H9 (cell line): ENCODE measurements at regions not wholly inside any gene's neighbourhood (a gene's known extent, or its start where the extent isn't known, plus 50 kb on each side); places are given as distances from the start of the nearest gene placed in this dataset.

Source experiments
- DNase-seq: peaks from one replicate; pipeline ENCODE4 v3.0.0-alpha.2; 2017
- H2AFZ ChIP-seq: one replicate; pipeline ENCODE4 v1.6.1; 2013; ENCODE audit warnings: mild to moderate bottlenecking, low read length, control low read depth, moderate library complexity
- H2AK5ac ChIP-seq: 2 replicates; pipeline ENCODE4 v1.6.1; 2013; ENCODE audit warnings: low read length, control low read depth, mixed read lengths; ENCODE audit not compliant: insufficient read length
- H2BK120ac ChIP-seq: one replicate; pipeline ENCODE4 v1.6.1; 2013; ENCODE audit warnings: low read depth, mild to moderate bottlenecking, low read length, control low read depth, inconsistent platforms; ENCODE audit not compliant: poor library complexity, severe bottlenecking
- H2BK12ac ChIP-seq: 2 replicates; pipeline ENCODE4 v1.6.1; 2013; ENCODE audit warnings: low read length, control low read depth, mixed read lengths, low read depth; ENCODE audit not compliant: insufficient read length
- H2BK15ac ChIP-seq: 2 replicates; pipeline ENCODE4 v1.6.1; 2013; ENCODE audit warnings: low read depth, low read length, control low read depth
- H2BK20ac ChIP-seq: one replicate; pipeline ENCODE4 v1.6.1; 2013; ENCODE audit warnings: low read depth, mild to moderate bottlenecking, low read length, control low read depth, inconsistent platforms; ENCODE audit not compliant: poor library complexity, severe bottlenecking
- H2BK5ac ChIP-seq: 2 replicates; pipeline ENCODE4 v1.6.1; 2013; ENCODE audit warnings: low read length, control low read depth, mixed read lengths; ENCODE audit not compliant: insufficient read length
- H3K14ac ChIP-seq: 2 replicates; pipeline ENCODE4 v1.6.1; 2013; ENCODE audit warnings: low read length, control low read depth; ENCODE audit not compliant: insufficient read depth
- H3K18ac ChIP-seq: 2 replicates; pipeline ENCODE4 v1.6.1; 2013; ENCODE audit warnings: low read depth, mild to moderate bottlenecking, mixed read lengths, low read length, control low read depth; ENCODE audit not compliant: insufficient read length
- H3K23ac ChIP-seq: 2 replicates; pipeline ENCODE4 v1.6.1; 2013; ENCODE audit warnings: low read length, control low read depth, mixed read lengths, low read depth; ENCODE audit not compliant: insufficient read length
- H3K23me2 ChIP-seq: 2 replicates; pipeline ENCODE4 v1.6.1; 2013; ENCODE audit warnings: low read depth, mild to moderate bottlenecking, mixed read lengths, low read length, control low read depth; ENCODE audit not compliant: insufficient read length, poor library complexity, severe bottlenecking
- H3K27ac ChIP-seq: 2 replicates; pipeline ENCODE4 v1.5.1; 2013; ENCODE audit warnings: low read length, control low read depth, mixed read lengths, low read depth; ENCODE audit not compliant: insufficient read length
- H3K27me3 ChIP-seq: 2 replicates; pipeline ENCODE4 v1.6.1; 2013; ENCODE audit warnings: low read length, control low read depth, inconsistent platforms; ENCODE audit not compliant: insufficient read depth
- H3K4ac ChIP-seq: 2 replicates; pipeline ENCODE4 v1.6.1; 2013; ENCODE audit warnings: low read depth, mild to moderate bottlenecking, control low read depth, inconsistent platforms, low read length, moderate library complexity
- H3K4me1 ChIP-seq: 2 replicates; pipeline ENCODE4 v1.6.1; 2013; ENCODE audit warnings: low read length, control low read depth, inconsistent platforms; ENCODE audit not compliant: insufficient read depth
- H3K4me2 ChIP-seq: 2 replicates; pipeline ENCODE4 v1.6.1; 2013; ENCODE audit warnings: low read length, control low read depth, mixed read lengths; ENCODE audit not compliant: insufficient read length, insufficient read depth
- H3K56ac ChIP-seq: 2 replicates; pipeline ENCODE4 v1.6.1; 2013; ENCODE audit warnings: low read depth, mild to moderate bottlenecking, mixed read lengths, low read length, control low read depth; ENCODE audit not compliant: insufficient read length
- H3K79me1 ChIP-seq: 2 replicates; pipeline ENCODE4 v1.6.1; 2013; ENCODE audit warnings: low read depth, mild to moderate bottlenecking, moderate library complexity, low read length, control low read depth, inconsistent platforms; ENCODE audit not compliant: insufficient read depth, poor library complexity, severe bottlenecking
- H3K79me2 ChIP-seq: 2 replicates; pipeline ENCODE4 v1.6.1; 2013; ENCODE audit warnings: low read length, control low read depth, inconsistent platforms; ENCODE audit not compliant: insufficient read depth
- H3K9ac ChIP-seq: 2 replicates; pipeline ENCODE4 v1.6.1; 2013; ENCODE audit warnings: low read length, control low read depth, mixed read lengths; ENCODE audit not compliant: insufficient read length; ENCODE audit errors: extremely low read depth
- H3K9me3 ChIP-seq: one replicate; pipeline ENCODE4 v1.6.1; 2013; ENCODE audit warnings: low read depth, low read length, inconsistent platforms; ENCODE audit not compliant: control insufficient read depth
- H3T11ph ChIP-seq: one replicate; pipeline ENCODE4 v1.6.1; 2013; ENCODE audit warnings: mild to moderate bottlenecking, low read length, control low read depth, inconsistent platforms
- H4K20me1 ChIP-seq: one replicate; pipeline ENCODE4 v1.6.1; 2013; ENCODE audit not compliant: control insufficient read depth, insufficient read length, insufficient read depth
- H4K5ac ChIP-seq: 2 replicates; pipeline ENCODE4 v1.6.1; 2013; ENCODE audit warnings: low read depth, mild to moderate bottlenecking, mixed read lengths, low read length, control low read depth; ENCODE audit not compliant: insufficient read length
- H4K8ac ChIP-seq: replicated peaks from 2 replicates; pipeline ENCODE4 v1.6.1; 2013; ENCODE audit warnings: low read length, control low read depth, mixed read lengths, low read depth; ENCODE audit not compliant: insufficient read length
- H4K91ac ChIP-seq: 2 replicates; pipeline ENCODE4 v1.6.1; 2013; ENCODE audit warnings: low read depth, mild to moderate bottlenecking, moderate library complexity, mixed read lengths, low read length, control low read depth; ENCODE audit not compliant: insufficient read length
- H3K27ac Mint-ChIP-seq, 3 experiments: 2 replicates in 2 of 3; 3 replicates in 1 of 3; pipeline ENCODE4 v1.8.0; 2020 to 2021; ENCODE audit warnings: mixed read lengths in 3 of 3, mild to moderate bottlenecking in 1 of 3, moderate library complexity in 1 of 3
- H3K27me3 Mint-ChIP-seq: 2 replicates; pipeline ENCODE4 v1.8.0; 2021; ENCODE audit warnings: low read depth, mild to moderate bottlenecking, moderate library complexity, mixed read lengths
- H3K36me3 Mint-ChIP-seq, 3 experiments: 2 replicates in 2 of 3; 3 replicates in 1 of 3; pipeline ENCODE4 v1.8.0; 2020 to 2021; ENCODE audit warnings: low read depth in 3 of 3, mixed read lengths in 3 of 3; ENCODE audit not compliant: insufficient read depth in 1 of 3
- H3K4me1 Mint-ChIP-seq, 2 experiments: 2 replicates each; pipeline ENCODE4 v1.8.0; 2020; ENCODE audit warnings: mixed read lengths in 2 of 2
- H3K4me3 Mint-ChIP-seq, 2 experiments: 2 replicates in 1 of 2; 3 replicates in 1 of 2; pipeline ENCODE4 v1.8.0; 2020 to 2021; ENCODE audit warnings: mild to moderate bottlenecking in 2 of 2, mixed read lengths in 2 of 2, moderate library complexity in 1 of 2
- H3K9me3 Mint-ChIP-seq, 2 experiments: 2 replicates in 1 of 2; 3 replicates in 1 of 2; pipeline ENCODE4 v1.8.0; 2020; ENCODE audit warnings: mild to moderate bottlenecking in 2 of 2, mixed read lengths in 2 of 2, moderate library complexity in 1 of 2
- WGBS: extraction: QIAGEN DNeasy Blood & Tissue Kit; methylation state at CpG from one replicate; pipeline ENCODE4 v1.1.7; 2013; ENCODE audit warnings: missing lambda C conversion rate, low lambda C conversion rate, mixed read lengths; ENCODE audit not compliant: insufficient read length; ENCODE audit errors: extremely low coverage; 5-methylcytosine and 5-hydroxymethylcytosine counted together
- TF ChIP-seq, protein P1 (sequence below): fragments of 200-600 bp; sonication (generic); conservative IDR thresholded peaks from 3 replicates; pipeline ENCODE4 v1.8.0; 2021; ENCODE audit warnings: antibody characterized with exemption, mild to moderate bottlenecking

DNA sequence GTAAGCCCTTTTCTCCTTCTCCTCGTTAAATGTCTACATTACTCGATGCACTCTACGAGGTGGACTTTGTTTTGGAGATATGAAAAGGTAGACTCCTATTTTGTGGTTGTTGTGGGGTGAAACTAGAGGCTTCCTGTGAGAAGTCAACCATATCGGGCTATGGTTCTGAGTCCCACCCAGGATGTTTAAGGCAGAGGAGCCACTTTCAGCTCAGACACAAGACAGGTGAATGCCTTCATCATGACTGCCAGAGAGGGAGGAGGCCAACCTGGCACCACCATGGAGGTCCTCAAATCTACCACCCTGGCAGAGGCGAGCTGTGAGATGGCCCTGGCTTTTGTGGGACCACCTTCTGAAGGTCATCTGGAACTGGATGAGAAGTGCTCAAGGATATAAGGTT is 154.4 kb upstream of the KLF3 start:
- no peaks in the 10 kb centered on the region for H4K20me1 ChIP-seq
- Mint-ChIP-seq H3K9me3 (no peaks in the 10 kb centered on the region; a peak in 1 of 5 replicates), H3K36me3 (peaks cover 1 to 4% (median 3%) of the 10 kb centered on the region in 3 experiments; a peak in 3 of 7 replicates), H3K4me1 (peaks cover 18 to 22% of the 10 kb centered on the region in 2 experiments), H3K27ac (no peak overlapping the region), H3K27me3 (peaks cover 1% of the 10 kb centered on the region), H3K4me3 (no peak overlapping the region)
- no peak overlapping the region for H3K56ac ChIP-seq
- H2BK20ac ChIP-seq, result no peak overlapping the region
- no peak overlapping the region for H3K9ac ChIP-seq
- H3K23ac ChIP-seq, result no peak overlapping the region
- no peak overlapping the region for H4K5ac ChIP-seq
- no peaks in the 10 kb centered on the region for H3K79me1 ChIP-seq
- no peak overlapping the region for H3T11ph ChIP-seq
- no peak for DNase-seq
- H3K14ac ChIP-seq, result no peak overlapping the region
- H4K91ac ChIP-seq, result no peak overlapping the region
- no peak overlapping the region for H3K27ac ChIP-seq
- H2BK5ac ChIP-seq, result no peak overlapping the region
- H4K8ac ChIP-seq, result no peak overlapping the region
- no peak overlapping the region for H2BK12ac ChIP-seq
- no peak overlapping the region for H2AFZ ChIP-seq
- no peak overlapping the region for H2AK5ac ChIP-seq
- no peaks in the 10 kb centered on the region for H3K27me3 ChIP-seq
- H3K4me1 ChIP-seq, result 0 out of 2 replicates have a peak, but pooled peaks cover 7% of the 10 kb centered on the region
- WGBS, result no CpG with 5 or more reads among the region's 5 CpGs
- H2BK120ac ChIP-seq, result no peak overlapping the region
- no peaks in the 10 kb centered on the region for H3K23me2 ChIP-seq
- H3K18ac ChIP-seq, result no peak overlapping the region
- H3K79me2 ChIP-seq, result no peaks in the 10 kb centered on the region
- H3K9me3 ChIP-seq, result no peaks in the 10 kb centered on the region
- H2BK15ac ChIP-seq, result no peak overlapping the region
- no peak overlapping the region for H3K4me2 ChIP-seq
- TF ChIP-seq, protein P1, sequence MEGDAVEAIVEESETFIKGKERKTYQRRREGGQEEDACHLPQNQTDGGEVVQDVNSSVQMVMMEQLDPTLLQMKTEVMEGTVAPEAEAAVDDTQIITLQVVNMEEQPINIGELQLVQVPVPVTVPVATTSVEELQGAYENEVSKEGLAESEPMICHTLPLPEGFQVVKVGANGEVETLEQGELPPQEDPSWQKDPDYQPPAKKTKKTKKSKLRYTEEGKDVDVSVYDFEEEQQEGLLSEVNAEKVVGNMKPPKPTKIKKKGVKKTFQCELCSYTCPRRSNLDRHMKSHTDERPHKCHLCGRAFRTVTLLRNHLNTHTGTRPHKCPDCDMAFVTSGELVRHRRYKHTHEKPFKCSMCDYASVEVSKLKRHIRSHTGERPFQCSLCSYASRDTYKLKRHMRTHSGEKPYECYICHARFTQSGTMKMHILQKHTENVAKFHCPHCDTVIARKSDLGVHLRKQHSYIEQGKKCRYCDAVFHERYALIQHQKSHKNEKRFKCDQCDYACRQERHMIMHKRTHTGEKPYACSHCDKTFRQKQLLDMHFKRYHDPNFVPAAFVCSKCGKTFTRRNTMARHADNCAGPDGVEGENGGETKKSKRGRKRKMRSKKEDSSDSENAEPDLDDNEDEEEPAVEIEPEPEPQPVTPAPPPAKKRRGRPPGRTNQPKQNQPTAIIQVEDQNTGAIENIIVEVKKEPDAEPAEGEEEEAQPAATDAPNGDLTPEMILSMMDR, result no peak
- no peak overlapping the region for H3K4ac ChIP-seq
